ENCODE measurements at regions not wholly inside any gene's neighbourhood (a gene's known extent, or its start where the extent isn't known, plus 50 kb on each side); places are given as distances from the start of the nearest gene placed in this dataset.

- CTCF ChIA-PET: no interaction called here
- DNase-seq: no peak
- no TSS peak for BruUV-seq (replicated peaks)
- intact Hi-C loops (cut with micrococcal nuclease; ENCODE audit: unreplicated experiment): no loop called here
- no peaks in the 10 kb centered on the region for H3K9me3 Mint-ChIP-seq (ENCODE audit: low read depth, unreplicated experiment)
- H3K36me3 Mint-ChIP-seq (ENCODE audit: insufficient read depth, unreplicated experiment): no peaks in the 10 kb centered on the region
- H3K27me3 Mint-ChIP-seq (ENCODE audit: unreplicated experiment): peaks cover 99% of the 10 kb centered on the region
- peaks cover 12% of the 10 kb centered on the region for H3K4me1 Mint-ChIP-seq (ENCODE audit: low read depth, unreplicated experiment)
- H3K27ac Mint-ChIP-seq (ENCODE audit: unreplicated experiment): no peak overlapping the region
- H3K4me3 Mint-ChIP-seq (ENCODE audit: low read depth, unreplicated experiment): no peak overlapping the region
- TF ChIP-seq CTCF (IDR thresholded peaks at IDR 0.05; ENCODE audit: unreplicated experiment): no peak
Observed at GRCh38 chr17:51387986-51388385, 127.6 kb downstream of the UTP18 start.

GRCh38 chr17:51389875-51390274 lies 129.5 kb downstream of the UTP18 start:
- H3K36me3 Mint-ChIP-seq (ENCODE audit: insufficient read depth, unreplicated experiment): no peaks in the 10 kb centered on the region
- H3K27me3 Mint-ChIP-seq (ENCODE audit: unreplicated experiment): peaks cover 99% of the 10 kb centered on the region
- CTCF ChIA-PET: no interaction called here
- DNase-seq: no peak
- BruUV-seq (replicated peaks): no TSS peak
- no peak overlapping the region for H3K4me3 Mint-ChIP-seq (ENCODE audit: low read depth, unreplicated experiment)
- no peaks in the 10 kb centered on the region for H3K9me3 Mint-ChIP-seq (ENCODE audit: low read depth, unreplicated experiment)
- intact Hi-C loops (cut with micrococcal nuclease; ENCODE audit: unreplicated experiment): no loop called here
- no peak overlapping the region for H3K27ac Mint-ChIP-seq (ENCODE audit: unreplicated experiment)
- H3K4me1 Mint-ChIP-seq (ENCODE audit: low read depth, unreplicated experiment): peaks cover 12% of the 10 kb centered on the region
- no peak for TF ChIP-seq CTCF (IDR thresholded peaks at IDR 0.05; ENCODE audit: unreplicated experiment)

GRCh38 chr17:51391982-51392654 lies 131.8 kb downstream of the UTP18 start:
- intact Hi-C loops (cut with micrococcal nuclease; ENCODE audit: unreplicated experiment): no loop called here
- no peak overlapping the region for H3K4me3 Mint-ChIP-seq (ENCODE audit: low read depth, unreplicated experiment)
- no peak for TF ChIP-seq CTCF (IDR thresholded peaks at IDR 0.05; ENCODE audit: unreplicated experiment)
- peaks cover 95% of the 10 kb centered on the region for H3K27me3 Mint-ChIP-seq (ENCODE audit: unreplicated experiment)
- no peak overlapping the region for H3K27ac Mint-ChIP-seq (ENCODE audit: unreplicated experiment)
- H3K36me3 Mint-ChIP-seq (ENCODE audit: insufficient read depth, unreplicated experiment): no peaks in the 10 kb centered on the region
- BruUV-seq (replicated peaks): no TSS peak
- H3K9me3 Mint-ChIP-seq (ENCODE audit: low read depth, unreplicated experiment): no peaks in the 10 kb centered on the region
- DNase-seq: peak; percentile 36
- CTCF ChIA-PET: interaction anchor here (0.7 kb wide), 1 partner anchor 38 kb away, joined by 3 read pairs; no protein-coding TSS in a partner anchor
- H3K4me1 Mint-ChIP-seq (ENCODE audit: low read depth, unreplicated experiment): peaks cover 12% of the 10 kb centered on the region

GRCh38 chr17:51395621-51396020 lies 135.3 kb downstream of the UTP18 start:
- DNase-seq: no peak
- no peaks in the 10 kb centered on the region for H3K36me3 Mint-ChIP-seq (ENCODE audit: insufficient read depth, unreplicated experiment)
- intact Hi-C loops (cut with micrococcal nuclease; ENCODE audit: unreplicated experiment): no loop called here
- H3K27ac Mint-ChIP-seq (ENCODE audit: unreplicated experiment): no peak overlapping the region
- no peak for TF ChIP-seq CTCF (IDR thresholded peaks at IDR 0.05; ENCODE audit: unreplicated experiment)
- peaks cover 95% of the 10 kb centered on the region for H3K27me3 Mint-ChIP-seq (ENCODE audit: unreplicated experiment)
- H3K4me1 Mint-ChIP-seq (ENCODE audit: low read depth, unreplicated experiment): peaks cover 12% of the 10 kb centered on the region
- BruUV-seq (replicated peaks): no TSS peak
- no peak overlapping the region for H3K4me3 Mint-ChIP-seq (ENCODE audit: low read depth, unreplicated experiment)
- CTCF ChIA-PET: no interaction called here
- H3K9me3 Mint-ChIP-seq (ENCODE audit: low read depth, unreplicated experiment): no peaks in the 10 kb centered on the region
